Hepatocyte (in vitro differentiated cells): ENCODE measurements at regions not wholly inside any gene's neighbourhood (a gene's known extent, or its start where the extent isn't known, plus 50 kb on each side); places are given as distances from the start of the nearest gene placed in this dataset.

Experiments
- CTCF ChIP-seq: fragments of 200-600 bp; sonication (generic); IDR thresholded peaks from 2 replicates; pipeline ENCODE4 v1.5.1; 2016; ENCODE audit warnings: antibody characterized with exemption, mild to moderate bottlenecking; ENCODE audit not compliant: poor library complexity
- EZH2phosphoT487 ChIP-seq: fragments of 200-600 bp; sonication (generic); IDR thresholded peaks from one replicate; pipeline ENCODE4 v1.6.1; 2018; ENCODE audit warnings: antibody characterized with exemption, mild to moderate bottlenecking, low read depth, moderate library complexity; ENCODE audit not compliant: unreplicated experiment, severe bottlenecking

GRCh38 chr21:17348357-17348756, 164.5 kb upstream of the CXADR start:
- TF ChIP-seq CTCF (no peak), EZH2phosphoT487 (no peak)
